H1 (cell line): ENCODE measurements at regions not wholly inside any gene's neighbourhood (a gene's known extent, or its start where the extent isn't known, plus 50 kb on each side); places are given as distances from the start of the nearest gene placed in this dataset.

Source experiments
- CTCF ChIA-PET: fragments of 300-600 bp; sonication (Branson Sonifier 250); formaldehyde crosslinking; loops from one replicate; lab custom pipeline; 2021; ENCODE audit not compliant: partially characterized antibody; lab: Charles Lee
- POLR2A ChIA-PET: fragments of 300-600 bp; sonication (Branson Sonifier 250); formaldehyde crosslinking; loops from one replicate; lab custom pipeline; 2021; ENCODE audit warnings: inconsistent platforms; ENCODE audit not compliant: partially characterized antibody; lab: Charles Lee
- DNase-seq, 2 experiments: peaks; one replicate each; pipeline versions ENCODE4 v3.0.0 to v3.0.0-alpha.2; 2010 to 2022; ENCODE audit warnings: low spot score in 2 of 2, low read depth in 1 of 2, mixed read lengths in 1 of 2
- FAIRE-seq: peaks from 2 replicates; lab custom pipeline; 2011; peaks lifted over from hg19 to GRCh38; lab: Jason Lieb, UNC
- H2AFZ ChIP-seq: 2 replicates; pipeline ENCODE4 v1.8.1; 2012; ENCODE audit warnings: low read length, inconsistent platforms
- H2AK5ac ChIP-seq: 2 replicates; pipeline ENCODE4 v1.6.1; 2013; ENCODE audit warnings: low read depth, low read length
- H2BK120ac ChIP-seq: replicated peaks from 2 replicates; pipeline ENCODE3; 2013; ENCODE audit warnings: low read depth, low read length, inconsistent platforms
- H2BK12ac ChIP-seq: 2 replicates; pipeline ENCODE4 v1.6.1; 2013; ENCODE audit warnings: low read depth, low read length
- H2BK15ac ChIP-seq: 2 replicates; pipeline ENCODE4 v1.6.1; 2013; ENCODE audit warnings: low read length
- H2BK20ac ChIP-seq: 2 replicates; pipeline ENCODE4 v1.6.1; 2013; ENCODE audit warnings: low read length
- H2BK5ac ChIP-seq: 2 replicates; pipeline ENCODE4 v1.6.1; 2013; ENCODE audit warnings: low read depth, low read length
- H3K14ac ChIP-seq: 2 replicates; pipeline ENCODE4 v1.6.1; 2013; ENCODE audit warnings: inconsistent platforms; ENCODE audit not compliant: insufficient read length
- H3K18ac ChIP-seq: 2 replicates; pipeline ENCODE4 v1.6.1; 2013; ENCODE audit warnings: low read length; ENCODE audit errors: extremely low read depth
- H3K23ac ChIP-seq: 2 replicates; pipeline ENCODE4 v1.6.1; 2013; ENCODE audit warnings: inconsistent platforms; ENCODE audit not compliant: insufficient read length
- H3K23me2 ChIP-seq: 2 replicates; pipeline ENCODE4 v1.6.1; 2013; ENCODE audit warnings: low read depth, low read length
- H3K27ac ChIP-seq: 2 replicates; pipeline ENCODE4 v1.6.1; 2011; ENCODE audit warnings: low read depth, low read length, inconsistent platforms
- H3K27me3 ChIP-seq, 4 experiments: replicated peaks in 1 of 4; 1 replicate in 1 of 4; 2 replicates in 3 of 4; pipeline versions ENCODE4 v1.6.1 to v1.8.1; 2011 to 2013; ENCODE audit warnings: low read length in 3 of 4, mild to moderate bottlenecking in 3 of 4, inconsistent platforms in 2 of 4, mixed read lengths in 2 of 4, moderate library complexity in 1 of 4; ENCODE audit not compliant: control insufficient read depth in 3 of 4, insufficient read depth in 3 of 4; ENCODE audit errors: extremely low read depth in 1 of 4
- H3K36me3 ChIP-seq, 4 experiments: 2 replicates each; pipeline versions ENCODE4 v1.6.1 to v1.8.1; 2011 to 2013; ENCODE audit warnings: mild to moderate bottlenecking in 4 of 4, low read length in 3 of 4, moderate library complexity in 2 of 4, control low read depth in 1 of 4, inconsistent platforms in 1 of 4; ENCODE audit not compliant: insufficient read depth in 4 of 4, control insufficient read depth in 2 of 4
- H3K4ac ChIP-seq: replicated peaks from 2 replicates; pipeline ENCODE3; 2013; ENCODE audit warnings: low read length, low read depth, mixed read lengths, inconsistent platforms; ENCODE audit not compliant: insufficient read length
- H3K4me1 ChIP-seq, 4 experiments: replicated peaks in 1 of 4; 1 replicate in 1 of 4; 2 replicates in 3 of 4; pipeline versions ENCODE4 v1.6.1 to v1.8.1; 2011 to 2013; ENCODE audit warnings: low read length in 3 of 4, inconsistent platforms in 2 of 4, mixed read lengths in 1 of 4; ENCODE audit not compliant: insufficient read depth in 4 of 4, control insufficient read depth in 3 of 4
- H3K4me2 ChIP-seq, 2 experiments: 2 replicates each; pipeline versions ENCODE4 v1.6.1 to v1.8.1; 2011 to 2013; ENCODE audit warnings: low read depth in 2 of 2, low read length in 2 of 2, control low read depth in 1 of 2, inconsistent platforms in 1 of 2, mild to moderate bottlenecking in 1 of 2; ENCODE audit not compliant: insufficient read depth in 1 of 2
- H3K4me3 ChIP-seq, 4 experiments: fragments of 200-600, 300-600 bp in 1 of 4; sonication (generic), shearing (Covaris generic), sonication (Bioruptor Twin) in 1 of 4; 2 replicates each; pipeline versions ENCODE4 v1.5.1 to v1.8.1; 2011 to 2016; ENCODE audit warnings: low read length in 4 of 4, low read depth in 3 of 4, control low read depth in 2 of 4, inconsistent platforms in 2 of 4, mild to moderate bottlenecking in 2 of 4, mixed read lengths in 1 of 4, moderate library complexity in 1 of 4; ENCODE audit not compliant: insufficient read depth in 2 of 4; ENCODE audit errors: extremely low read depth in 1 of 4
- H3K56ac ChIP-seq: replicated peaks from 2 replicates; pipeline ENCODE3; 2013; ENCODE audit warnings: low read depth, mild to moderate bottlenecking, mixed read lengths, low read length, inconsistent platforms; ENCODE audit not compliant: insufficient read length
- H3K79me1 ChIP-seq: 2 replicates; pipeline ENCODE4 v1.6.1; 2013; ENCODE audit warnings: low read depth, low read length, control low read depth
- H3K79me2 ChIP-seq, 2 experiments: 2 replicates each; pipeline versions ENCODE4 v1.6.1 to v1.8.1; 2012 to 2013; ENCODE audit warnings: low read length in 2 of 2, mild to moderate bottlenecking in 2 of 2, inconsistent platforms in 1 of 2; ENCODE audit not compliant: insufficient read depth in 2 of 2, control insufficient read depth in 1 of 2
- H3K9ac ChIP-seq, 4 experiments: replicated peaks in 1 of 4; 1 replicate in 1 of 4; 2 replicates in 3 of 4; pipeline versions ENCODE4 v1.6.1 to v1.8.1; 2011 to 2013; ENCODE audit warnings: low read depth in 3 of 4, low read length in 3 of 4, control low read depth in 2 of 4, mild to moderate bottlenecking in 2 of 4, moderate library complexity in 2 of 4, inconsistent platforms in 1 of 4; ENCODE audit errors: extremely low read depth in 1 of 4
- H3K9me3 ChIP-seq, 2 experiments: 2 replicates each; pipeline versions ENCODE4 v1.6.1 to v1.8.1; 2012 to 2013; ENCODE audit warnings: mild to moderate bottlenecking in 2 of 2, moderate library complexity in 2 of 2, control low read depth in 1 of 2, inconsistent platforms in 1 of 2, low read depth in 1 of 2, low read length in 1 of 2, mixed read lengths in 1 of 2; ENCODE audit not compliant: insufficient read depth in 2 of 2
- H4K20me1 ChIP-seq, 2 experiments: replicated peaks in 1 of 2; 2 replicates each; pipeline versions ENCODE3 to v1.8.1; 2011 to 2013; ENCODE audit warnings: inconsistent platforms in 2 of 2, low read length in 2 of 2, mild to moderate bottlenecking in 1 of 2; ENCODE audit not compliant: insufficient read depth in 2 of 2, control insufficient read depth in 1 of 2
- H4K5ac ChIP-seq: 2 replicates; pipeline ENCODE4 v1.6.1; 2013; ENCODE audit warnings: low read length, low read depth, mixed read lengths, inconsistent platforms; ENCODE audit not compliant: insufficient read length
- H4K8ac ChIP-seq: 2 replicates; pipeline ENCODE4 v1.8.0; 2013; ENCODE audit warnings: mild to moderate bottlenecking, moderate library complexity, low read length, inconsistent platforms; ENCODE audit not compliant: insufficient read depth; ENCODE audit errors: extremely low read depth
- H4K91ac ChIP-seq: replicated peaks from 2 replicates; pipeline ENCODE3; 2013; ENCODE audit warnings: low read length, mixed read lengths, inconsistent platforms; ENCODE audit not compliant: insufficient read length
- CHD1 ChIP-seq: IDR thresholded peaks from 2 replicates; pipeline ENCODE4 v1.6.1; 2012; ENCODE audit warnings: low read depth, low read length, improper control_type of control experiment
- EGR1 ChIP-seq: IDR thresholded peaks from 2 replicates; pipeline ENCODE4 v1.6.1; 2011; ENCODE audit warnings: low read depth, low read length, borderline replicate concordance
- POLR2AphosphoS5 ChIP-seq: IDR thresholded peaks from 2 replicates; pipeline ENCODE4 v1.6.1; 2011; ENCODE audit warnings: low read depth, low read length
- RXRA ChIP-seq: IDR thresholded peaks from 2 replicates; pipeline ENCODE4 v1.6.1; 2011; ENCODE audit warnings: low read depth, mild to moderate bottlenecking, low read length, moderate library complexity; ENCODE audit not compliant: insufficient read depth
- SIN3A ChIP-seq, 2 experiments: IDR thresholded peaks in 1 of 2; conservative IDR thresholded peaks in 1 of 2; 2 replicates each; pipeline ENCODE4 v1.6.1; 2011 to 2012; ENCODE audit warnings: low read length in 2 of 2, improper control_type of control experiment in 1 of 2, low read depth in 1 of 2, mild to moderate bottlenecking in 1 of 2
- TAF1 ChIP-seq: IDR thresholded peaks from 2 replicates; pipeline ENCODE4 v1.6.1; 2011; ENCODE audit warnings: mild to moderate bottlenecking, low read depth, low read length
- WGBS, 2 experiments: shearing (Covaris generic) in 1 of 2; methylation state at CpG; one replicate each; pipeline versions ENCODE4 v1.1.6 to v1.1.7; 2013 to 2015; ENCODE audit warnings: low lambda C conversion rate in 2 of 2, mixed read lengths in 2 of 2, inconsistent platforms in 1 of 2, low coverage in 1 of 2, missing lambda C conversion rate in 1 of 2; ENCODE audit not compliant: insufficient replicate concordance in 2 of 2, insufficient coverage in 1 of 2, insufficient read length in 1 of 2; ENCODE audit errors: extremely low coverage in 1 of 2, missing lambda C conversion rate in 1 of 2; 5-methylcytosine and 5-hydroxymethylcytosine counted together

GRCh38 chr1:182259229-182259872 is 132.2 kb downstream of the GLUL start:
- Histone ChIP-seq H3K4me3 (no peak overlapping the region), H3K79me1 (no peaks in the 10 kb centered on the region), H3K9me3 (no peaks in the 10 kb centered on the region), H2BK120ac (no peak overlapping the region), H3K4ac (no peak overlapping the region), H2BK12ac (0 out of 2 replicates have a peak overlapping the region, but pooled peaks have one; percentile 31), H2AK5ac (no peak overlapping the region), H3K56ac (no peak overlapping the region), H4K5ac (no peak overlapping the region), H3K23ac (no peak overlapping the region), H3K18ac (no peak overlapping the region), H4K91ac (no peak overlapping the region), H3K14ac (no peak overlapping the region), H3K36me3 (no peaks in the 10 kb centered on the region), H3K9ac (no peak overlapping the region), H3K23me2 (no peaks in the 10 kb centered on the region), H2AFZ (0 out of 2 replicates have a peak overlapping the region, but pooled peaks have one; percentile 40), H2BK20ac (no peak overlapping the region), H4K20me1 (no peaks in the 10 kb centered on the region), H3K27ac (no peak overlapping the region), H3K4me1 (no peaks in the 10 kb centered on the region), H3K79me2 (no peaks in the 10 kb centered on the region), H2BK15ac (0 out of 2 replicates have a peak overlapping the region, but pooled peaks have one; percentile 31), H3K27me3 (no peaks in the 10 kb centered on the region), H2BK5ac (no peak overlapping the region), H3K4me2 (no peak overlapping the region), H4K8ac (no peak overlapping the region)
- FAIRE-seq: no peak
- ChIA-PET CTCF (interaction anchor here (1.5 kb wide), 1 partner anchor 116 kb away, joined by 3 read pairs; no protein-coding TSS in a partner anchor), POLR2A (no interaction called here)
- 90% methylated on average over 4 of the region's 4 CpGs; no CpG with 5 or more reads in 1 of the 2 experiments for WGBS, 2 experiments
- no peak for DNase-seq
- TF ChIP-seq TAF1 (no peak), RXRA (no peak), SIN3A (conservative IDR thresholded peaks at IDR 0.05 in 1 of 2, IDR thresholded peaks at IDR 0.05 in 1 of 2; ENCODE audit: low read depth in 1 of 2, low read length in 2 of 2) (no peak), CHD1 (no peak), EGR1 (no peak), POLR2AphosphoS5 (no peak)
